ENCODE measurements at regions not wholly inside any gene's neighbourhood (a gene's known extent, or its start where the extent isn't known, plus 50 kb on each side); places are given as distances from the start of the nearest gene placed in this dataset.
A peak's percentile ranks its signal among the peaks of the same experiment; 100 is the strongest.
"Not testable (repeated sequence)": the region's sequence is repeated elsewhere in the genome, so short reads cannot be mapped to it uniquely, and the experiment has no call there.

DNA sequence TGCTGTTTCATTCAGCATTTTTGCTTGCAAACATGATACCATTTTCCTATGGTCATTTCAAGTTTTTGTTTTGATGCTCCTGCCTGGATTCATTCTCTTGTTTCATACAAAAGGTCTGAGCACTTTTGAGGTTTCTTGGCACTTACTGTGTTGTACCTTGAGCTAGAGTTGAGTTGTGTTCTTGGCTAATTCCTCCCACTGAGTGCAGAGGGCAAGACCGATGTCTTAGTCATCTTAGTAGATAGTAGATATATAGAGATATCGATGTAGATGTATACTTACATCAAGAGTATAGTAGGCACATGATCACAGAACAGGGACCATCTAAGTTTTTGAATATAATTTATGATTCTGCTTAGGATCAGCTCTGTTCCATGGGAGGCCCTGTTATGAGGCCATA is 366.6 kb downstream of the OSTF1 start:
- Histone ChIP-seq H3K4me1 (ENCODE audit: control insufficient read depth, insufficient read depth, low read length) (peaks cover 28% of the 10 kb centered on the region), H3K27me3 (ENCODE audit: control insufficient read depth, insufficient read depth, low read length) (no peaks in the 10 kb centered on the region), H3K9me3 (ENCODE audit: control insufficient read depth, low read depth, low read length) (no peaks in the 10 kb centered on the region), H3K36me3 (ENCODE audit: control insufficient read depth, insufficient read depth, low read length) (no peaks in the 10 kb centered on the region), H3K4me3 (ENCODE audit: low read length) (no peak overlapping the region), H3K27ac (ENCODE audit: low read length) (no peak overlapping the region)
- no peak for DNase-seq
- WGBS (ENCODE audit: insufficient coverage, low lambda C conversion rate) = no CpG with 5 or more reads among the region's 2 CpGs

DNA sequence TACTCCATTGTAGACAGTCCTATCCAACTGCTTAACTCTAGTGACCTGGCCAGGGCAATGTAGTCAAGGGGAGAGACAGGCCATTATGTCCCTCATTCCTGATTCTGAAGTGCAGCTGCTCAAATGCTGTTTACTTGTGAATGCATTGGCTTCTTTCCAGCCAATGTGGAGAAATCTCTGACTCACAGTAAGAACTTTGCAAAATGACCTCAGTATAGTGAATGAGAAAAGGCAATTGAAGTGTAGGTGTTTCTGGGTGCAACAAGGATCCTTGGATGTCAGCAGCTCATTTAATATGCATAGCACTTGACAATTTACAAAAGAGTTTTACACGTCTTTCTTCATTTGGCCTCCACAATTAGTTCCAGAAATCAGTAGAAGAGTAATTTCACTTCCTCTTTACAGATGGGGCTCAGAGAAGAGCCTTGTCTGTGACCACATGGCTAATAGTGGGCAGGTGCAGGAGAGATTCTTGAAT is 367.2 kb downstream of the OSTF1 start:
- no peaks in the 10 kb centered on the region for H3K36me3 ChIP-seq (ENCODE audit: control insufficient read depth, insufficient read depth, low read length)
- H3K27me3 ChIP-seq (ENCODE audit: control insufficient read depth, insufficient read depth, low read length) = no peaks in the 10 kb centered on the region
- H3K27ac ChIP-seq (ENCODE audit: low read length) = no peak overlapping the region
- no peaks in the 10 kb centered on the region for H3K9me3 ChIP-seq (ENCODE audit: control insufficient read depth, low read depth, low read length)
- H3K4me1 ChIP-seq (ENCODE audit: control insufficient read depth, insufficient read depth, low read length) = peaks cover 28% of the 10 kb centered on the region
- H3K4me3 ChIP-seq (ENCODE audit: low read length) = no peak overlapping the region
- peak; percentile 45 to 68 for DNase-seq
- 80% methylated on average over 1 of the region's 1 CpG for WGBS (ENCODE audit: insufficient coverage, low lambda C conversion rate)

DNA sequence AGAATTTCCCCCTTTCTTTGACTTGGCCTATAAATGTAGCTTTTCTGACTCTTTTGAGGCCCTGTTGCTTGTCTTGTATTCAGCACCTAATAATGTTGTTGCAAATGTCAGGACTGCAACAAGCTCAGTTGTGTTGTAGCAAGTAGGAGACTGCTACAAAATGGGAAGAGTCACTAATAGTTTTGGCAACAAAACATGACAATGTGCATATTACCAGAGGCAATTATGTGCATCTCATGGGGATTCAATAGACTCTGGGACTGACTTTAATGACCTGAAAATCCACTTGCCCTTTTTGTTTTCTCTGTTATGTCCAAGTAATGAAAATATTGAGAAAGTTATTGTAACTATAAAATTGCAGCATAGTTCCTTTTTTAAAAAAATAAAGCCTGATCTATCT is 368.4 kb downstream of the OSTF1 start:
- H3K27ac ChIP-seq (ENCODE audit: low read length) = no peak overlapping the region
- H3K27me3 ChIP-seq (ENCODE audit: control insufficient read depth, insufficient read depth, low read length) = no peaks in the 10 kb centered on the region
- no peaks in the 10 kb centered on the region for H3K36me3 ChIP-seq (ENCODE audit: control insufficient read depth, insufficient read depth, low read length)
- H3K4me1 ChIP-seq (ENCODE audit: control insufficient read depth, insufficient read depth, low read length) = peaks cover 28% of the 10 kb centered on the region
- DNase-seq = no peak
- H3K4me3 ChIP-seq (ENCODE audit: low read length) = no peak overlapping the region
- H3K9me3 ChIP-seq (ENCODE audit: control insufficient read depth, low read depth, low read length) = no peaks in the 10 kb centered on the region

DNA sequence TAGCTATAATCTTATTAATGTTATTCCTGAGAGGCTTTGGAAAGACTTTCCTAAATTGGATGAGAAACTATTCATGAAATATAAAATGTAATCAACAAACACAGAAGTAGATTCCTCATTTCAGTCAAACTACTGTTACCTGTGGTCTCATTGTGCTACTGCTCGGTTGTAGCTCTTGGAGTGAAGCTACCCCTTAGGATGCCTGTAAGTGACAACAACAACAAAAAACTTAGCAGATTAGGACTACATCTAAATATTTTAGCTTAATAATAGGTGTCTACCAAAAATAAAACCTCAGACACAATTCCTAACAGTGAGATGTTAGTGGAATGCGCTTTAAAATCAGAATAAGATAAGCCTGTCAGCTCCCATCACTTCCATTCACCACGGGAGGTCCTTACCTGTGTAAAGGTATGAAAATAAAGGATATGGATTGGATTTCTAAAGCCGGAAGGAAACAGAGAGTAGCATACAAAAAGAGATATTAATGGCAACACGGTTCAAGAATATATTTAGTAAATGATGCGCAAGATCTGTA is 369.2 kb downstream of the OSTF1 start:
- Histone ChIP-seq H3K27ac (ENCODE audit: low read length) (no peak overlapping the region), H3K9me3 (ENCODE audit: control insufficient read depth, low read depth, low read length) (no peaks in the 10 kb centered on the region), H3K4me1 (ENCODE audit: control insufficient read depth, insufficient read depth, low read length) (peaks cover 25% of the 10 kb centered on the region), H3K36me3 (ENCODE audit: control insufficient read depth, insufficient read depth, low read length) (no peaks in the 10 kb centered on the region), H3K4me3 (ENCODE audit: low read length) (no peak overlapping the region), H3K27me3 (ENCODE audit: control insufficient read depth, insufficient read depth, low read length) (no peaks in the 10 kb centered on the region)
- no peak for DNase-seq
- 90% methylated on average over 3 of the region's 6 CpGs for WGBS (ENCODE audit: insufficient coverage, low lambda C conversion rate)

DNA sequence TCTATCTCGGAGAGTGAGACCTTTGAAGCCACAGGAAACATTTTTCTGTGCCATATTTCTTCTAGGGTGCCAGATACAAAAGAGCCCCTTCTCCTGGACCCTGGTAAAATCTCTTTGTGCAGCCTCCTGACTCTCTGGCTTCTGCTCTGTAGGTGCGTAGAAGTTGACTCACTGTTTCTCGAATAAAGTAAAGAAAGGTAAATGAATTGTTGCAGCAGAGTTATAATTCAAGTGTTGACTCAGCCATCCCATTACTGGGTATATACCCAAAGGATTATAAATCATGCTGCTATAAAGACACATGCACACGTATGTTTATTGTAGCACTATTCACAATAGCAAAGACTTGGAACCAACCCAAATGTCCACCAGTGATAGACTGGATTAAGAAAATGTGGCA is 371.0 kb downstream of the OSTF1 start:
- H3K27me3 ChIP-seq (ENCODE audit: control insufficient read depth, insufficient read depth, low read length); H3K4me3 ChIP-seq (ENCODE audit: low read length); H3K27ac ChIP-seq (ENCODE audit: low read length); DNase-seq; H3K36me3 ChIP-seq (ENCODE audit: control insufficient read depth, insufficient read depth, low read length); H3K9me3 ChIP-seq (ENCODE audit: control insufficient read depth, low read depth, low read length): not testable (repeated sequence)
- no CpG with 5 or more reads among the region's 4 CpGs for WGBS (ENCODE audit: insufficient coverage, low lambda C conversion rate)
- H3K4me1 ChIP-seq (ENCODE audit: control insufficient read depth, insufficient read depth, low read length) = peaks cover 19% of the 10 kb centered on the region

DNA sequence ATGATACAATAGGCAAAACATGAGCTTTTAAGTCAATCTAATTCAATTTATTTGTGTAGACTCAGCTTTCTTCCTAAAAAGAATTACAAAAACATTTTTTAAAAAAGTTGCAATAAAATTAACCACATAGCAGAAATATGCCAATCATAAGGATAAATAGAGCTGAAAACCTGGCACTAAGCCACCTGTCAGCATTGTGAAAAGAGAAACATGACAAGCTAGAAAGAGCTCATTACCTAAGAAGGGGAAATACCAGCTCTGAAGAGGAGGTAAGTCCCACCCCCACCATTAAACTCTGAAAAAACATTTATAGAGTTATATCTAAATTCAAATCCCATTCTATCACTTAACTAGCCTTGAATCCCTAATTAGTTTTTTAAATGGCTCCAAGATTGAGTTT is 372.9 kb downstream of the OSTF1 start:
- no peak for DNase-seq

DNA sequence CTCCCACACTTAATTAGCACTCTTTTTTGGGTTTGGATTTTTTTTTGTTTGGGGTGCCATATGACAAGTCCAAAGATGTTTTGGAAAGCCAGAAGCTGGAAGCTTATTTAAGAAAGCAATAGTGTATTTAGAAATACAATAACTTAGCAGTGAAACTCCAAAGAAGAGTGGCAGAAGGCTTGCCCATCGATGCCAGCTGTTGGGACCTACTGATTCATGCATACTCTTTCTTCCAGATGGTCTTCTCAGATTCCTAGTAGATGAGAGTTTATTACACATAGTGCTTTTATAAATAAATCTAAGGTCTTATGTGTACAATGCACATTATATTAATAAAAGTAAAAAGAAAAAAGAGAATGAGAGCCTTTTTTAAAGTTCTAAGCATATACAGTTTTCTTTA is 374.6 kb downstream of the OSTF1 start:
- no peak for DNase-seq
- no peaks in the 10 kb centered on the region for H3K27me3 ChIP-seq (ENCODE audit: control insufficient read depth, insufficient read depth, low read length)
- no peak overlapping the region for H3K4me3 ChIP-seq (ENCODE audit: low read length)
- no peaks in the 10 kb centered on the region for H3K9me3 ChIP-seq (ENCODE audit: control insufficient read depth, low read depth, low read length)
- no peaks in the 10 kb centered on the region for H3K36me3 ChIP-seq (ENCODE audit: control insufficient read depth, insufficient read depth, low read length)
- H3K27ac ChIP-seq (ENCODE audit: low read length) = no peak overlapping the region
- no peaks in the 10 kb centered on the region for H3K4me1 ChIP-seq (ENCODE audit: control insufficient read depth, insufficient read depth, low read length)
- 100% methylated on average over 1 of the region's 1 CpG for WGBS (ENCODE audit: insufficient coverage, low lambda C conversion rate)

More for the DNA sequence above, 372.9 kb downstream of the OSTF1 start:
- H3K4me3 ChIP-seq (ENCODE audit: low read length) = no peak overlapping the region
- H3K4me1 ChIP-seq (ENCODE audit: control insufficient read depth, insufficient read depth, low read length) = peaks cover 2% of the 10 kb centered on the region
- H3K36me3 ChIP-seq (ENCODE audit: control insufficient read depth, insufficient read depth, low read length) = no peaks in the 10 kb centered on the region
- no peaks in the 10 kb centered on the region for H3K27me3 ChIP-seq (ENCODE audit: control insufficient read depth, insufficient read depth, low read length)
- H3K9me3 ChIP-seq (ENCODE audit: control insufficient read depth, low read depth, low read length) = no peaks in the 10 kb centered on the region
- no peak overlapping the region for H3K27ac ChIP-seq (ENCODE audit: low read length)

DNA sequence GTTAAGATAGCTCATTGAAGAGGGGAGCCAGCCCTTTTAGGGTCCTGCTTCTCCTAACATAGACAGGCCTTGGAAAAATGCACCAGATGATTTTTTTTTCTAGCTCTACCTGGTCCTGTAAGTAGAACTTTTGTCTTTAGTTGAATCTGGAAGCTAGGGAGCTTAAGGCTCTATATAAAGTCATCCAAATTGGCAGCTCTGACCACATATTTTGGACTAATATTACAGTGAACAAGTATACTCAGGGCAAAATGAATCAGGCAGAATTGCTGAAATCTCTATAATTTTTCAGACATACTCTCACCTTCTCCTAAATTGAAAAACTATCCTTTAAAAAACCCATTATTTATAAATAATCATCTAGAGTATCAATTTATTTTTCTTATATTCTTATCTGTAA is 375.6 kb downstream of the OSTF1 start:
- H3K27ac ChIP-seq (ENCODE audit: low read length) = no peak overlapping the region
- no peaks in the 10 kb centered on the region for H3K27me3 ChIP-seq (ENCODE audit: control insufficient read depth, insufficient read depth, low read length)
- no peaks in the 10 kb centered on the region for H3K4me1 ChIP-seq (ENCODE audit: control insufficient read depth, insufficient read depth, low read length)
- no peaks in the 10 kb centered on the region for H3K36me3 ChIP-seq (ENCODE audit: control insufficient read depth, insufficient read depth, low read length)
- H3K9me3 ChIP-seq (ENCODE audit: control insufficient read depth, low read depth, low read length) = no peaks in the 10 kb centered on the region
- no peak overlapping the region for H3K4me3 ChIP-seq (ENCODE audit: low read length)
- DNase-seq = no peak

DNA sequence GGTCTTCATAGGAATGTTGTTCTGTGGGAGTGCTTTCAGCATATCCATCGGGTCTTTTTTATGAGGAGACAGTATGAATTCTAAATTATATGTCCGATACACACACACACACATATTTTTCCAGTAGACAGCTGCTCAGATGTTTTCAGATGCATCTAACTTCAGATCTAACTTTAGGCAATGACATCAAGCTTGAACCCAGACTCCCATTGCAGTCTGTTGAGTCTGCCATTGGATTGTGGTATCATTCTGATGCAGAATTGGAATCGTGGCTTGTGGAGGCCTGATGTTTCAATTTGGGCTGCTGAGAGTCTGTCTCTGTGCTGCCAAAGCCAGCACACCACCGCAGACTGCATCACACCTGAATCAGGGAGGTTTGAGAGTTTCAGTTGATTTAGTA is 376.4 kb downstream of the OSTF1 start:
- no peak overlapping the region for H3K27ac ChIP-seq (ENCODE audit: low read length)
- WGBS (ENCODE audit: insufficient coverage, low lambda C conversion rate) = no CpG with 5 or more reads among the region's 4 CpGs
- no peaks in the 10 kb centered on the region for H3K4me1 ChIP-seq (ENCODE audit: control insufficient read depth, insufficient read depth, low read length)
- H3K9me3 ChIP-seq (ENCODE audit: control insufficient read depth, low read depth, low read length) = no peaks in the 10 kb centered on the region
- DNase-seq = no peak
- H3K4me3 ChIP-seq (ENCODE audit: low read length) = no peak overlapping the region
- H3K27me3 ChIP-seq (ENCODE audit: control insufficient read depth, insufficient read depth, low read length) = no peaks in the 10 kb centered on the region
- H3K36me3 ChIP-seq (ENCODE audit: control insufficient read depth, insufficient read depth, low read length) = no peaks in the 10 kb centered on the region

DNA sequence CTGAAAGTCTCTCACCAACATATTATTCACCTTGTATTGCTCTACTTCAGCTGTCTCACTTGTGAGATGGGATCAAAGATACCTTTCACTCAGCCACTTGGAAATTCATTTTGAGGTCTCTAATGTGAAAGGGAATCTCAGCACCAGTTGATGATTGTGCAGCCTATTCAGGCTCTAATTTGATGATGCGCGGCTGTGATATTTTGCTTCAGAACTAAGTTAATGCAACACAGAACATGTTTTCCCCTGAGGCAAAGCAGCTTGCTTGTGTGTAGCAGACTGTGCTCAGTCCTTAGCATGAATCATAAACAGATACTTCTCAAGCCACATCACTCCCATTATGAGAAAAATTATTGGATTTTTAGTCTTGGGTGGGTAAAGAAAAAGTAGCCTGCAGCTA is 378.8 kb downstream of the OSTF1 start:
- Histone ChIP-seq H3K36me3 (ENCODE audit: control insufficient read depth, insufficient read depth, low read length) (no peaks in the 10 kb centered on the region), H3K27ac (ENCODE audit: low read length) (no peak overlapping the region), H3K27me3 (ENCODE audit: control insufficient read depth, insufficient read depth, low read length) (no peaks in the 10 kb centered on the region), H3K4me1 (ENCODE audit: control insufficient read depth, insufficient read depth, low read length) (no peaks in the 10 kb centered on the region), H3K4me3 (ENCODE audit: low read length) (no peak overlapping the region), H3K9me3 (ENCODE audit: control insufficient read depth, low read depth, low read length) (no peaks in the 10 kb centered on the region)
- WGBS (ENCODE audit: insufficient coverage, low lambda C conversion rate) = no CpG with 5 or more reads among the region's 2 CpGs
- DNase-seq = no peak

DNA sequence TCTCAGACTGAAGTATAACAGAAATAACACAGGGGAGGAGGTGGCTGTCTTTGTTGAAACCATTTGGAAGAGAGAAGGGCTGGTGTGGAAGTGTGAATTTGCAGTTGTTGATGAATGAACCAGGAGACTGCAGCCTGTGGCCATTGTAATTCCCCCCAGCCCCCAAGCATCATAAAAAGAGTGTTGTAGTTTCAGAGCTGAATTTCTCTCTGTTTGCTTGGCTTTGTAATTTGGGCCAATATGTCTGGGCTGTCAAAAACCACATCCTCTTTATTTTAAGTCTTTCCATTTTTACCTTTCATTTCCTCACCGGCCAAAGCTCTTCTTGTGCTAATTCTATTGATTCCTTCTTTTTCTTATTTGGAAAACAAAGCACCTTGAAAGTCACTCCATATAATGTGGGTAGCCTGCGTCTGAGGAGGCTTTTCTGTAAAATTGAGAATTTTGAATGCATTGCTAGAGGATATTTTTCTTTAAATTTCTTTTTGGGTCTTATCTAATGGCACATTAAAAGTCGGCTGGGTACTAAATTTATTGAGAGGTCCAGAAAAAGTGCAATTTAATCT is 383.3 kb downstream of the OSTF1 start:
- Histone ChIP-seq H3K4me3 (ENCODE audit: low read length) (no peak overlapping the region), H3K27me3 (ENCODE audit: control insufficient read depth, insufficient read depth, low read length) (no peaks in the 10 kb centered on the region), H3K27ac (ENCODE audit: low read length) (no peak overlapping the region), H3K9me3 (ENCODE audit: control insufficient read depth, low read depth, low read length) (no peaks in the 10 kb centered on the region), H3K36me3 (ENCODE audit: control insufficient read depth, insufficient read depth, low read length) (no peaks in the 10 kb centered on the region), H3K4me1 (ENCODE audit: control insufficient read depth, insufficient read depth, low read length) (peaks cover under 1% of the 10 kb centered on the region)
- 76% methylated on average over 2 of the region's 3 CpGs for WGBS (ENCODE audit: insufficient coverage, low lambda C conversion rate)
- DNase-seq = no peak

All from large intestine (tissue), 3 donors.